NT2/D1 (cell line): ENCODE measurements at regions not wholly inside any gene's neighbourhood (a gene's known extent, or its start where the extent isn't known, plus 50 kb on each side); places are given as distances from the start of the nearest gene placed in this dataset.

ENCODE experiments used
- SUZ12 ChIP-seq: IDR thresholded peaks from 2 replicates; pipeline ENCODE4 v1.6.1; 2011; ENCODE audit not compliant: insufficient read length, insufficient read depth; ENCODE audit errors: extremely low read depth
- YY1 ChIP-seq: IDR thresholded peaks from 2 replicates; pipeline ENCODE4 v1.6.1; 2011; ENCODE audit not compliant: insufficient read length, insufficient read depth

- no peak for TF ChIP-seq SUZ12
- no peak for TF ChIP-seq YY1
These were observed 102.0 kb downstream of the OTOL1 start for GRCh38 chr3:161598639-161599038.
